Mucosa of gallbladder (tissue), 1 donor: ENCODE measurements at regions not wholly inside any gene's neighbourhood (a gene's known extent, or its start where the extent isn't known, plus 50 kb on each side); places are given as distances from the start of the nearest gene placed in this dataset.
"Not testable (repeated sequence)": the region's sequence is repeated elsewhere in the genome, so short reads cannot be mapped to it uniquely, and the experiment has no call there.

Source experiments
- DNase-seq: peaks from one replicate; pipeline ENCODE4 v3.0.0-alpha.2; 2020; ENCODE audit warnings: low spot score
- donor health status: DM: no; HTN: no; CAD: no.

DNA sequence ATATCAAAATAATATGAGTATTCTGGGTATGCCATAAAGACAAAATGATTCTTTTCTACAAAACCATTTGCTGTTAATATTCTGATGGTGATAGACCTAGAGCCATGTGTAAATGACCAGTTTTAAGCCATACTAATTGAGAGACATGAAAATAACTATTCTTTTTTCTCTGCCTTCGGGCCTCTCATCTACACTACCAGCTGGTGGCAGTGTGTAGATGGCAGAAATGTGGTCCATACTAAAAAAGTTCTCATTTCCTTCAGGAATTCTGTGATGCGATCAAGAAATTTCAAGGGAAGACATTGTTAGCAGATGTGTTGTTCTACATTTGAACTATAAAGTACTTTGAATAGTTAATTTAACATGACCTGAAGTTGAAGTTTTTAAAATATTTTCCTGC, 485.2 kb downstream of the TRIB2 start:
- no peak for DNase-seq

DNA sequence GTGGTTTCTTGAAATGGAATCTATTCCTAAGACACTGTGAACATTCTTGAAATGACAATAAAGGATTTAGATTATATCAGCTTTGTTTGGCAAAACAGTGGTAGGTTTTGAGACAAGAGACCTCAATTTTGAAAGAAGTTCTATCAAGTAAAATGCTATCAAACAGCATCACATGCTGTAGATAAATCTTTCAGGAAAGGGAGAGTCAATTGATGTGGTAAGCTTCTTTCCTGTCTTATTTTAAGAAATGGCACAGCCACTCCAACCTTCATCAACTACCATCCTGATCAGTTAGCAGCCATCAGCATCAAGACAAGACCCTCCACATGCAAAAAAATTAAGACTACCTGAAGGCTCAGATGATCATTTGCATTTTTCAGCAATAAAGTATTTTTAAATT, 495.4 kb downstream of the TRIB2 start:
- no peak for DNase-seq

GRCh38 chr2:13218205-13218604, 501.5 kb downstream of the TRIB2 start:
- DNase-seq: no peak

DNA sequence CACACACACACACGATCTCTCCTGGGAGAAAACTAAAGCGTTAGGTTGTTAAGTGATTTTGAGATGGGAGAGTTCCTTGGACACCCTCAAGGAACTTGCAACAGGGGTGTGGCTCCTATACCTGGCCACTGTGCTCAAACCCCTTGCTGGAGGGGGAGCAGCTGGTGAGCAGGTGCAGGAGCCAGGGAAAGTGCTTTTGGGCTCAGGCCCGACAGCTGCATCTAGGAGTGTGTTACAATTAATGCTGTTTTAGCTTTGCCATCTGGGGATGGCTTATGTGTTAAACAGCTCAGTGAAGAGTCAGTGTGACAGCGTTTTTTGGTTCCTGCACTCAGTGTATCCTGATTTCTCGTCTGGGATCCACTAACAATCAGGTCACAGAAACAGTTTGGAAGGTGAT, 510.8 kb downstream of the TRIB2 start:
- DNase-seq: no peak

- DNase-seq: no peak
Observed at GRCh38 chr2:13230221-13230620, 513.5 kb downstream of the TRIB2 start.

DNA sequence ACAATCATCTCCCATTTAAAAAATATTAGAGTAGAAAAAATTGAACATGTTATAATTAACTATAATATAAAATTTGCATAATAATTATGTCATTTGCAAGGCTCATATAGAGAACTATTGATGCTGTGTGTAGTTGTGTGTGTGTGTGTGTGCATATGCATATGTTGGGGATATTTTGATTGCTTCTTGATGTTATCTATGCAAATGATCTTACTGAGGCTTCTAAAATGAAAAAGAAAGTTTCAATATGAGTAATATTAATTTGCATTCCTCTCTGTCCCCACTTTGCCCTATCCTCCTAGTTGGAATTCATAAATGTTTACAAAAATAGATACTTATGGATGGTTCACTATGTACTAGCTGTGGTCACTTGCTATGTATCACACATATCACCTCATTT, 523.3 kb downstream of the TRIB2 start:
- DNase-seq: no peak

DNA sequence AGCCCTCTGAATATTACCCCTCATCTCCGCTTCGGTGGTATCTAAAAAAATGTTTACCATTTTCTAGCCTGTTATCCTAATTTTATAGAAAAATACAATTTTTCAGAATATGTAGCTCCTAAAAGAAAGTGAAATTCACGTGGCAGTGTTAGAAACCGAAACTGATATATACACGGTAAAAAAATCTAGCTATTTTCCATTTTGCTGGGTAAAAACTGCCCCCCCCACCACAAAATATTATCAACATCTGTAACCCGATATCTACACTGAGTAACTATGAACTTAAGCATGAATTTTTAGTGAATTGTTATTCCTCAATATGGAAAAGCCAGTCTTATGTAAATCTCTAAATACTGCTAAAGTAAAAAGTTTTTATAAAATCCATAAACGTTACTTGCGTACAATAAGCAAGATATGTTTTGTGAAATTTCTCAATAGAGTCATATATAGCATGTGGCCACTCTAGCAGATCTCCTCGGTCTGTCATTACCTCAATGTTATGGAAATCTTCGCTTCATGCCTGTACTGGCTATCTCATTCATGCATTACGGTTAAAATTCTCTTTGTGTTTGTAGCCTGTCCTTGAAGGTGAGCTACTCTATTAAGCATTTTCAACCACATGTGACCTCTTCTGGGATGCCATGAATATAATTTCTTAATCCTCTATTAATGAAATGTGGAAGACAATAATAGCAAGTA, 524.2 kb downstream of the TRIB2 start:
- no peak for DNase-seq

GRCh38 chr2:13252615-13253014, 535.9 kb downstream of the TRIB2 start:
- no peak for DNase-seq

DNA sequence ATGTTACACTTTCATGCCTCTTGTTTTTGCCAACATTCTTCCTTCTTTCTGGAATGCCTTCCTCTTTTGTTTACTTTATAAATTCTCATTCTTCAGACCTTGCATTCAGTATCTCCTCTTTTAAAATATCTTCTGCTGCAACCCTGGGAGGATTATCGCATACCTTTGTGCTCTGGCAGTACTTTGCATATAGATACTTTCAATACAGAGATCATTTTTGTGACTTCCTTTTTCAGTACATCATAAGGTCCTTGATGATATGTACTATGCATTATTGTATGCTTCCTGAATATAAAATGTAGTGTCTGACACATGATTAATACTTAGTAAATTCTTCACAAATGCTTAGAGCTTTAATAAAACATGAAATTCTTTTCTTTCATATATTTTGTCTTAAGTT, 538.7 kb downstream of the TRIB2 start:
- DNase-seq: no peak

- DNase-seq: no peak
Observed at GRCh38 chr2:13260402-13260801, 543.7 kb downstream of the TRIB2 start.

DNA sequence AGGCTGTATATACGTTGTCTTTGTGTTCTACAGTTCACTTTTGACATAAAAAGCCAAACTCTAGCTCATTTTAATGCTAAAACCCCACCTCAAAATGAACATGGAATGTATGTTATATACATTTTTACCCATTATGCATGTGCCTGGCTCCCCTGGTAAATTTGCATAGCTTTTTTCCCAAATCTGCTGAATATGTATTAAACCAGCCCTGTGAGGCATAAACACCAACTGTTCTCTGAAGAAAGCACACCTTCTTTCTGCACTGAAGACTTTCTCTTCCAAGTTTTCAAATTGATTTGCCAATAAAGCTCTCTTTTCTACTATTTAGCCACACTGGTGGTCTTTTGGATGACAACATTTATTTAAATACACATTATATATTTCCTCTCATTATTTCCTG, 549.4 kb downstream of the TRIB2 start:
- no peak for DNase-seq

GRCh38 chr2:13284688-13285087, 568.0 kb downstream of the TRIB2 start:
- DNase-seq: no peak

DNA sequence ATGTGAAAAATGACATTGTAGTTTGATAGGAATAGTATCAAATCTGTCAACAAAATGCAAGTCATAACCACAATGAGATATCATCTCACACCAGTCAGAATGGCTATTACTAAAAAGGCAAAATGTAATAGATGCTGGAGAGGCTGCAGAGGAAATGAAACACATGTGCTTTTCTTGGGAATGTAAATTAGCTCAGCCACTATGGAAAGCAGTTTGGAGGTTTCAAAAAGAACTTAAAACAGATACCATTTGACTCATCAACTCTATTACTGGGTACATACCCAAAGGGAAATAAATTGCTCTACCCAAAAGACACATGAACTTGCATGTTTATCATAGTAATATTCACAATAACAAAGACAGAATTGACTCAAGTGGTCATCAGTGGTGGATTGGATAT, 572.6 kb downstream of the TRIB2 start:
- DNase-seq: no peak

DNA sequence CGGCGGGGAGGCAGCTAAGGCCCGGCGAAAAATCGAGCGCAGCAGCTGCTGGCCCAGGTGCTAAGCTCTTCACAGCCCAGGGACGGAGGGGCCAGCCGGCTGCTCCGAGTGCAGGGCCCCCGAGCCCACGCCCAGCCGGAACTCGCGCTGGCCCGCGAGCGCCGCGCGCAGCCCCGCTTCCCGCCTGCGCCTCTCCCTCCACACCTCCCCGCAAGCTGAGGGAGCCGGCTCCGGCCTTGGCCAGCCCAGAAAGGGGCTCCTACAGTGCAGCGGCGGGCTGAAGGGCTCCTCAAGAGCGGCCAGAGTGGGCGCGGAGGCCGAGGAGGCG, 591.7 kb downstream of the TRIB2 start:
- not testable (repeated sequence) for DNase-seq

- no peak for DNase-seq
Observed at GRCh38 chr2:13308989-13309388, 592.3 kb downstream of the TRIB2 start.

- DNase-seq: no peak
Observed at GRCh38 chr2:13332060-13332459, 615.3 kb downstream of the TRIB2 start.

- DNase-seq: not testable (repeated sequence)
Observed at GRCh38 chr2:13334071-13334470, 617.3 kb downstream of the TRIB2 start.

GRCh38 chr2:13334545-13334944, 617.8 kb downstream of the TRIB2 start:
- no peak for DNase-seq

- no peak for DNase-seq
Observed at GRCh38 chr2:13335862-13336535, 619.3 kb downstream of the TRIB2 start.

DNA sequence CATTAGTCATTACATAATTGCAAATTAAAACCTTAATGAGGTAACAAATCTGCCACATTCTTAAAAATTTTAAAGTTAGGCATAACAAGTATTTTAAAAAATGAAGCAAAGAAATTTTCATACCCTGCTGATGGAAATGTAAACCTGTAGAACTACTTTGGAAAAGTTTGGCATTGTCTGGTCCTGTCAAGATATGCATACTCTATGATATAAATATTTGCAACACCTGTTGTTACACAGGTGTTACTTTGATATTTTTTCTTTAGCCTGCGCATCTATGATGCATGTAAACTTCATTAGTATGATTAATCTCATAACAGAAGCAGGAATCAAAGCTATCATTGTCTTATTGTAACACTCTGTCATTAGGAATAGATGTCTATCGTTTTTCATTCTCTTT, 634.3 kb downstream of the TRIB2 start:
- DNase-seq: no peak

DNA sequence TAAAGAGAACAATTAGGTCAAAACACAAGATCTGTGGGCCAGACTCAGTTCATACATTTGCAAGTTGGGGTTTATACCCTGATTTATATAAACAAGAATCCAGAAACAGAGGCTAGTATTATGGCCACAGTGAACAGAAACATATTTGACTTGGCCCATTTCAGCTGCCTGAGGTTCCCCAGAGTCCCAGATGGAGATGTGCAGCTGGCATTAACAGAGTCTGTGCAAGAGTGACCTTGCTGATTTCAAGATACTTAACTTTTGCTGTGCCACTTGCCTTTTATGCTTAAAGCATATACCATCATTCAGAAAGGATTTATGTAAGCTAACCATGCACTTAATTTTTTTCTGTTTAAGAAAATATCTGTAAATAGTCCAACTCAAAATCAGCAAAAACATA, 636.3 kb downstream of the TRIB2 start:
- no peak for DNase-seq

DNA sequence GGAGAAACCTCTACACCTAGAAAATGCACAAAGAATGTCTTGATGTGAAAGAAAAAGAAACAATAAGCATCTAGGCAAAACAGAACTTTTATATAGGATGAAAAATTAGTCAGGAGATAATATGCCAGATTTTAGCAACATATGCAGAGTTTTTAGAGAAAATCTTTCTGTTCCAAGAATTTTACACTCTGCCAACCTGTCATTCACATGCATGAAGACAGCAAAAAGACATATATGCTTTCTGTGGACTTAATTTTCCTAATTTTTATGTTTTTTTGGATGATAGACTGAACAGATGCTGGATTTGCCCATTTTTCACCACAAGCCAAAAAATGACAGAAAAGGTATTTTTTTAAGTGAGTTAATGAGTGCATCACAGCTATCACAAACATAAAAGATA, 637.3 kb downstream of the TRIB2 start:
- DNase-seq: no peak

DNA sequence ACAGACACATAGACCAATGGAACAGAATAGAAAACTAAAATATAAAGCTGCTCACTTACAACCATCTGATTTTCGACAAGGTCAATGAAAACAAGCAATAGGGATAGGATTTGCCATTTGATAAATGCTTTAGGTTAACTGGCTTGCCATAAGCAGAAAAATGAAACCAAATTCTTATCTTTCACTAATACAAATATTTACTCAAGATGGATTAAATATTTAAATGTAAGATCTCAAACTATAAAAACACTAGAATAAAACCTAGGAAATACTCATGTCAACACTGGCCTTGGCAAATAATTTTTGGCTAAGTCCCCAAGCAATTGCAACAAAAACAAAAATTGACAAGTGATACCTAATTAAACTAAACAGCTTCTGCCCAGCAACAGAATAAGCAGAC, 665.2 kb downstream of the TRIB2 start:
- not testable (repeated sequence) for DNase-seq

DNA sequence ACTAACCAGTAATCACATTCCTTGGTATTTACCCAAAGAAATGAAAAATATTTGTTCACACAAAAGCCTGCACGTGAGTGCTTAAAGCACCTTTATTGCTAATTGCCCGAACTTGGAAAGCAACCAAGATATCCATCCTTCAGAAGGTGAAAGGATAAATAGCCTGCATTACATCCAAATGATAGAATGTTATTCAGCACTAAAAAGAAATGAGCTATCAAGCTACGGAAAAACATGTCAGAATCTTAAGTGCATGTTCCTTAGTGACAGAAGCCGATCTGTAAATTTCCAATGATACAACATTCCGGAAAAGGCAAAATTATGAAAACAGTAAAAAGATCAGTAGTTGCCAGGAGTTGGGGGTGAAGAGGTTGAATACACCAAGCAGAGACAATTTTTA, 672.4 kb downstream of the TRIB2 start:
- DNase-seq: not testable (repeated sequence)
